Fibroblast of pulmonary artery (primary cell): ENCODE measurements at regions not wholly inside any gene's neighbourhood (a gene's known extent, or its start where the extent isn't known, plus 50 kb on each side); places are given as distances from the start of the nearest gene placed in this dataset.
"Not testable (repeated sequence)": the region's sequence is repeated elsewhere in the genome, so short reads cannot be mapped to it uniquely, and the experiment has no call there.

ENCODE experiments used
- DNase-seq: peaks from one replicate; pipeline ENCODE4 v3.0.0-alpha.2; 2010; ENCODE audit warnings: low read depth
- H3K4me3 ChIP-seq: replicated peaks from 2 replicates; pipeline ENCODE4 v1.5.1; 2011; ENCODE audit warnings: low read depth, mild to moderate bottlenecking, control low read depth, low read length, moderate library complexity
- TF ChIP-seq, protein P1 (sequence below): IDR thresholded peaks from 2 replicates; pipeline ENCODE4 v1.5.1; 2011; ENCODE audit warnings: mild to moderate bottlenecking, control low read depth, low read length, inconsistent platforms; ENCODE audit errors: missing control alignments

DNA sequence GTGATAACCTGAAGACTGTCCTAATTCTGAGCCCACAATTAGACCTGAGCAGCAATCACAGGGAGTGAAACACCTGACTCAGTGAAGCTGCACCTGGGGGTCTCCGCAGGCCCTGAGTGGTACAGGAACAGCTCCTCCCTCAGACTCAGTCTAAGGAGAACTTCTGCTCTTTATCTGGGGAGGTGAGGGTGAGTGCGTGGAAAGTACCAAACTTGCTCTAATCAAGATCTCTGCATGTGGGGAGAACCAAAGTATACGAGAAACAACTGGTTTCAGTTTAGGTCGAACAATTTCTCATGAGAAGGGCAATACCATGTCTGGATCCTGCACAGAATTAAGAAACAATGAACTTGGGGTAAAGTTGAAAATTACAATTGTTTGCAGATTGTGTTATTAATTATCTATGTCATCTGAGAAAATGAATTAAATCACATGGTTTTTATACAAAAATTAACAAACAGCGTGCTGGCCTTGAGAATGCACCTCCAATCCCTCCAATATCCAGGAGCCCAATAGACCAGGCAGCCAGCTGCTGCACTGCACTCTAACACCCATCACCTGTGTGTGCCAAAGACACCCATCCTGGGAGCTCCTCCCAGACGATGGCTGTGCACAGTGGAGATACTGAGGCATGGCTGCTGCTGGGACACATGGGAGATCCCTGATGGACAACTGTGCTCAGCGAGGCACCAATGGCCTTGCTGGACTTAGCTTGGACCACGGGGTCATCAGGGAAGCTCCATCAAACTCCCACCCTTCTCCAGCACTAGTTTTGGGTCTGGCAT, 828.8 kb downstream of the TMEM121 start:
- not testable (repeated sequence) for H3K4me3 ChIP-seq, DNase-seq

DNA sequence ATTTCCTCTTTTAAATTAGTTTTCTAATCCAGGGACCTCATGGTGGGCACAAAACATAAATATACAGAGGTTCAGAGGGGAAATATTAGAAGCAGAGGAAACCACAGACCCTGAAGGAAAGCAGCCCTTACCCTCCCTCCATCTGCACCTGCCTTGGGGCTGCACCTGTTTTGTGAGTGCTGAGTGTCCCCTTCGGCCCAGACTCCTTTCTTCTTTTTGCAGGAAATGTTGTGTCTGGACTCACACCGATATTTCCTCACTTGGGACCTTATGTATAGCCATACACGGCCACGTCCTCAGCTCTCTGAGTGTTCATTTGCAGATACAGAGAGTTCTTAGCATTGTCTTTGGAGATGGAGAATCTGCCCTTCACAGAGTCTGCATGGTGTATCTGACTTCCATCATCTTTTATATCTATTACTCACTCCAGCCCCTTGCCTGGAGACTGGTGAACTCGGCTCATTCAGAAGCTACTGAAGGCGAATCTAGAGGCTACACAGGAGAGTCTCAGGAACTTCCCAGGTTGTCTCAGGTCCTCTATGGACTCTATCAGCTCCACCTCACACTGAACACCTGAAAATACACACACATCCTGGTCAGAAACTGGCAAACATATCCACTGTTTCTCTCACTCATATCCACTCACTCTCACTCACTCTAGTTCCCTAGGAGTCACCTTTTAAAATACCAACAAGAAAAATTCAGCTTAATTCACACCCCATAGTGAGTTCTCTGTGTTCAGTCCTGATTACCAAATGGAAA, 829.7 kb downstream of the TMEM121 start:
- not testable (repeated sequence) for DNase-seq, H3K4me3 ChIP-seq

DNA sequence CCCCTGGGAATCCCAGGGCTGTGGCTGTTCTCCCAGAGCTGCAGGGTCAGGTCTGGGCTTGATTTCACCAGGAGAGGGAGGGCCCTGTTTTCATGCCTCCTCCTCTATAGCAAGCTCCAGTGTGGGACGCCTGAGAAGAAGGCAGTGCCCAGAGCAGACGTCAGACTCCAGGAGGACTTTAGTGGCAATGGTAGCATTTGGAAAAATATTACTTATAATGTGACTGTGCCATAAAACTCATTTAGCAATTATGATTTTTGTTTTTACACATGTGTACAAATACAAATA, 830.2 kb downstream of the TMEM121 start:
- H3K4me3 ChIP-seq, DNase-seq: not testable (repeated sequence)

DNA sequence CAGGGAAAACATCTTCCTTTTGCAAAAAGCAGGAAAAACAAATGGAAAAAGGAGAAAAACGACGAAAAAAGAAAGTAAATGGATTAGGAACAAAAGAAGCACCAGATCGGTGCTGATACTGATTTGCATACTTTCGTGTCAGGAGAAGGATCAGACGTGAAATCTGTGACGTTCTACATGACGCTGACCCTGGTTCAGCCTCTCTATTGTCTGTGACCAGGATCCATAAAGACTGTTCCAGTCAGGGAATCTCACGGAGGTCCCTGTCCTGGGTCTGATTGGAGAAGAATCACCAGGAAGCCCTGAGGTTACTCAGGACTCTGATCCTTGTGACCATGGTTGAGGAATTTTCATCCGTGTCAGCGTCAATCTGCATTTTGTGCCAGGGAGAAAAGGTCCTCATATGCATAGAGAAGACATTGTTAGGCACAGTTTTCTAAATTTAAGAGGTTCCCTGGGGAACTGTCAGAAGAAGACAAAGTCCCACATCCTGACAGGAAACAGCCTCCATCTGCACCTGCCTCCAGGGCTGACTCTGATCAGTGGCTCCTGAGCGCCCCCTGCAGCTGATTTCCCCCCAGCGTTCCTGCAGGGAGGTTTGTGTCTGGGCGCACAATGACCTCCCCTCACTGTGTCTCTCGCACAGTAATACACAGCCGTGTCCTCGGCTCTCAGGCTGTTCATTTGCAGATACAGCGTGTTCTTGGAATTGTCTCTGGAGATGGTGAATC, 832.9 kb downstream of the TMEM121 start:
- not testable (repeated sequence) for H3K4me3 ChIP-seq, DNase-seq

DNA sequence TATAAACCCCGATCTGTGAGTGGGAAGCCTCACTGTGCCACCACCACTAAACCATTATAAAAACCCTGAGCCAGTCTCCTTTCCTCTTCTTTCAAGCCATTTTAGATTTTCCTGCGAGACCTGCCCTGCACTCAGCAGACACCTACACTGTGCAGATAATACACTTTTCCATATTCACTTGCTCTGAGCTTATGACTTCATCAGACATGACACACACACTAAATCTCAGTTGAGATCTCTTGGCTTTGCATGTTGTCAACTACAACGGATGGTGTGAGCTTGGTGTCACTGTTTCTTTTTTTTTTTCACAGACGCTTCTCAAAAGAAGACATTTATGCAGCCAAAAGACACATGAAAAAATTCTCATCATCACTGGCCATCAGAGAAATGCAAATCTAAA, 839.0 kb downstream of the TMEM121 start:
- DNase-seq, H3K4me3 ChIP-seq: not testable (repeated sequence)

DNA sequence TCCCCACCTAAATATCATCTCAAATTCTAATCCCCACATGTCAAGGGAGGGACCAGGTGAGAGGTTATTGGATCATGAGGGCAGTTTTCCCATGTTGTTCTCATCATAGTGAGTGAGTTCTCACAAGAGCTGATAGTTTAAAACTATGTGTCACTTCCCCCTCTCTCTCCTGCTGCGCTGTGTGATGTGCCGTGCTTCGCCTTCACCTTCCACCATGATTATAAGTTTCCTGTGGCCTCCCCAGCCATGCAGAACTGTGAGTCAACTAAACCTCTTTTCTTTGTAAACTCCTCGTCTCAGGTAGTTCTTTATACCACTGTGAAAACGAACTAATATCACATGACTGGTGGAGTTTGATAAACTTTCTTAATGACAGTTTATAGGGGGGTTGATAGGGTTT, 839.5 kb downstream of the TMEM121 start:
- not testable (repeated sequence) for H3K4me3 ChIP-seq, DNase-seq

DNA sequence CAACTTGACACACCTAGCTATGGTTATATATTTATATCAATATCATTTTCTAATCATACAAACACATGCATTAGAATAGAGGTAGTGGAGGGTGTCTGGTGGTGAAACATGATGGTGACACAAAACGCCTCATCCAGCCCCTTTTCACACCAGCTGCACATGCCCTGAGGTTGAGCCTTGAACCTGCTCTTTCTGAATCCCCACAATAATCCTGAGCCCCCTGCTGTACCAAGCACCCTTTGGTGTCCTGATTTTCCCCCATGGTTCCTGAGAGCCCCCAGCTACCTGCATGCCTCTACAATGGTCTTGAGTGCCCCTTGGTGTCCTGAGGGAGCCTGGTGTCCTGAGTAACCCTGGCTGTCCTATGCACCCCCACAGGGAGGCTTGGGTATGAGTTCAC, 840.6 kb downstream of the TMEM121 start:
- not testable (repeated sequence) for DNase-seq, H3K4me3 ChIP-seq

DNA sequence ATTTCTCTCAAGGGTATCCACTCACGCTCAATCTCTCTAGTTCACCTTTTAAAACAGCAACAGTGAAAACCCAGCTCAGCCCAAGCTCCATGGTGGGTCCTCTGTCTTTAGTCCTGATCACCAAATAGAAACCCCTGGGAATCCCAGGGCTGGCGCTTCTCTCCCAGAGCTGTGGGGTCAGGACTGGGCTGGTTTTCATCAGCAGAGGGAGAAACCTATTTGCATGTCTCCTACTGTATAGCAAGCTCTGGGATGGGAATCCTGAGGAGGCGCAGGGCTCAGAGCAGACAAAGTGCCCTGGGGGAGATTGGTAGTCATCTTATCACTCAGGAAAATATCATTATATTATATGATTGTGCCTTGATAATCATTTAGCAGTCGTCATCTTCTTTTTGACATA, 843.1 kb downstream of the TMEM121 start:
- not testable (repeated sequence) for DNase-seq, H3K4me3 ChIP-seq

DNA sequence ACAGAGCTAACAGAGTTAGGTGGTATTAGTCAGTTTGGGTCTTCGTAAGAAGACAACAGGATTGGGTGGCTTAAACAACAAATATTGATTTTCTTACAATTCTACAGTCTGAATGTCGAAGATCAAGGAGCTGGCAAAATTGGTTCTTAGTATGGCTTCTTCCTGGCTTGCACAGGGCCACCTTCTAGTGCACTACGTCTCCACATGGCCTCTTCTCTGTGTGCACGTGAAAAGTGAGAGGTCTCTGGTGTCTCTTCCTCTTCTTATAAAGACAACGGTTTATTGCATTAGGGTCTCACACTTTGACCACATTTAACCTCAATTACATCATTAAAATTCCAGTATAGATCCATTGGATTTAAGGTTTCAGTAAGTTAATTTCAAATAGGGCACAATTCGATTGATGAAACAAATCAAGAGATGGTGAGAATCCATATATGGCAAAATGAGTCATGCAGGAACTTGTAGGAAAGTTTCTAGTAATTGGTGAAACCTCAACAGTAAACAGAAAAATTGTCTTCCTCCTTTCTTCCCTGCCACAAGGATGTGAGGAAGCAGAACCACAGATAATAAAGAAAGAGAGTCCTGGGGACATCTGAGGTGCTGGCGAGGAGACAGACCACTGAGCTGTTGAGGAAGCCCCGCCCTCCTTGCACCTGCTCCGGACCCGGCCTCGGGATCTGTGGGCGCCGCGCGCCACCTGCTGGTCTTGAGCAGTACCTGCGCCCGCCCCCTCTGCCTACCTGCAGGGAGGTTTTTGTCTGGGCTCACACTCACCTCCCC, 846.7 kb downstream of the TMEM121 start:
- TF ChIP-seq, protein P1, sequence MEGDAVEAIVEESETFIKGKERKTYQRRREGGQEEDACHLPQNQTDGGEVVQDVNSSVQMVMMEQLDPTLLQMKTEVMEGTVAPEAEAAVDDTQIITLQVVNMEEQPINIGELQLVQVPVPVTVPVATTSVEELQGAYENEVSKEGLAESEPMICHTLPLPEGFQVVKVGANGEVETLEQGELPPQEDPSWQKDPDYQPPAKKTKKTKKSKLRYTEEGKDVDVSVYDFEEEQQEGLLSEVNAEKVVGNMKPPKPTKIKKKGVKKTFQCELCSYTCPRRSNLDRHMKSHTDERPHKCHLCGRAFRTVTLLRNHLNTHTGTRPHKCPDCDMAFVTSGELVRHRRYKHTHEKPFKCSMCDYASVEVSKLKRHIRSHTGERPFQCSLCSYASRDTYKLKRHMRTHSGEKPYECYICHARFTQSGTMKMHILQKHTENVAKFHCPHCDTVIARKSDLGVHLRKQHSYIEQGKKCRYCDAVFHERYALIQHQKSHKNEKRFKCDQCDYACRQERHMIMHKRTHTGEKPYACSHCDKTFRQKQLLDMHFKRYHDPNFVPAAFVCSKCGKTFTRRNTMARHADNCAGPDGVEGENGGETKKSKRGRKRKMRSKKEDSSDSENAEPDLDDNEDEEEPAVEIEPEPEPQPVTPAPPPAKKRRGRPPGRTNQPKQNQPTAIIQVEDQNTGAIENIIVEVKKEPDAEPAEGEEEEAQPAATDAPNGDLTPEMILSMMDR = no peak
- H3K4me3 ChIP-seq = no peak overlapping the region
- no peak for DNase-seq

DNA sequence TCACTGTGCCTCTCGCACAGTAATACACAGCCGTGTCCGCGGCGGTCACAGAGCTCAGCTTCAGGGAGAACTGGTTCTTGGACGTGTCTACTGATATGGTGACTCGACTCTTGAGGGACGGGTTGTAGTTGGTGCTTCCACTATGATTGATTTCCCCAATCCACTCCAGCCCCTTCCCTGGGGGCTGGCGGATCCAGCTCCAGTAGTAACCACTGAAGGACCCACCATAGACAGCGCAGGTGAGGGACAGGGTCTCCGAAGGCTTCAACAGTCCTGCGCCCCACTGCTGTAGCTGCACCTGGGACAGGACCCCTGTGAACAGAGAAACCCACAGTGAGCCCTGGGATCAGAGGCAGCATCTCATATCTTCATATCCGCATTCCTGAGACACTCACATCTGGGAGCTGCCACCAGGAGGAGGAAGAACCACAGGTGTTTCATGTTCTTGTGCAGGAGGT, 847.3 kb downstream of the TMEM121 start:
- DNase-seq, H3K4me3 ChIP-seq: not testable (repeated sequence)

DNA sequence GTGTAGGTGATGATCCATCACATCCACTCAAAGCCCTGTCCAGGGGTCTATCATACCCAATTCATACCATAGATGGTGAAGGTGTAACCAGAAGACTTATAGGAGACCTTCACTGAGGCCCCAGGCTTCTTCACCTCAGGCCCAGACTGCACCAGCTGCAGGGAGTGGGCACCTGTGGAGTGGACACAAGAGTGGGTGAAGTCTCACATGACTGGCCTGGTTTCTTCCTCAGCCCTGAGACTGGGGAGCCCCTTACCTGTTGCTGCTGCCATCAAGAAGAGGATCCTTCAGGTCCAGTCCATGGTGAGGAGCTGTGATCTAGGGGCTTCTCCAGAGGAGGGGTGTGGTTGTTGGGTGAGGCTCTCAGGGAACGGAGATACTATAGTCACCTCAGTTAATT, 851.0 kb downstream of the TMEM121 start:
- no peak overlapping the region for H3K4me3 ChIP-seq
- TF ChIP-seq, protein P1 = no peak
- DNase-seq = no peak
